ENCODE measurements at regions not wholly inside any gene's neighbourhood (a gene's known extent, or its start where the extent isn't known, plus 50 kb on each side); places are given as distances from the start of the nearest gene placed in this dataset.

DNA sequence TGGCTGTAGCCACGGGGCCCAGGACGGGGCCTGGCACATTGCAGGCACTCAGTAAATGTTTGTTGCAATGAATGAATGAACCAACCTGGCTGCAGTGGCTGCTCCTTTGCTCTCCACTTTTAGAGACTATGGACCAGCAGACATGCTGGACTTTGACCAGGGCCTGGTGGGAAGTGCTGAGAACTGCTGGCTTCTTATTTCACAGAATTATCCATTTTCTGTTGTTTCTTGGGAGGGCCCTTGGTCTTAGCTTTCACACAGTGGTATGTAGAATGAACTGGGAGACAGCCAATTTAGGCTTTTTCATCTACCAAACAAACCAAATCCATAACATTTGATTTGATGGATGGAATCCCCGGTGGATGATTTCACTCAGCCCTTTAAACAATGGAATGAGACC is 78.0 kb upstream of the LHFPL2 start:
- H3K36me3 ChIP-seq: no peaks in the 10 kb centered on the region
- TF ChIP-seq CTCF (IDR thresholded peaks at IDR 0.05): no peak

DNA sequence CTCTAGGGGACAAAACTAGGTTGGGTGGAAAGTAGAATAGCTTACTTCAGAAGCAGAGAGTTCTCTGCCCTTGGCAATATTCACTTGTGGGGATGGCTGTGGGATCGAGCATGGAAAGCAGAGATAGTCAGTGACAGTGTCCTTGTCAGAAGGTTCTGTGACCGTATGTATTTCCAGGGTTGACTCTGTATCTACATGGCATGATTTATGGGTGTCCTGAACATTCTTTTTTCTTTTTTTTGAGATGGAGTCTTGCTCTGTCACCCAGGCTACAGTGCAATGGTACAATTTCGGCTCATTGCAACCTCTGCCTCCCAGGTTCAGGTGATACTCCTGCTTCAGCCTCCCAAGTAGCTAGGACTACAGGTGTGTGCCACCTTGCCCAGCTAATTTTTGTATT is 77.4 kb upstream of the LHFPL2 start:
- H3K36me3 ChIP-seq: no peaks in the 10 kb centered on the region
- TF ChIP-seq CTCF (IDR thresholded peaks at IDR 0.05): no peak

More for the DNA sequence above, 78.0 kb upstream of the LHFPL2 start:
- no peak overlapping the region for H3K27ac ChIP-seq
- H3K9me3 ChIP-seq: no peaks in the 10 kb centered on the region
- no peak overlapping the region for H3K4me3 ChIP-seq
- no peaks in the 10 kb centered on the region for H3K4me1 ChIP-seq
- DNase-seq (ENCODE audit: low spot score): no peak
- no peaks in the 10 kb centered on the region for H3K27me3 ChIP-seq

DNA sequence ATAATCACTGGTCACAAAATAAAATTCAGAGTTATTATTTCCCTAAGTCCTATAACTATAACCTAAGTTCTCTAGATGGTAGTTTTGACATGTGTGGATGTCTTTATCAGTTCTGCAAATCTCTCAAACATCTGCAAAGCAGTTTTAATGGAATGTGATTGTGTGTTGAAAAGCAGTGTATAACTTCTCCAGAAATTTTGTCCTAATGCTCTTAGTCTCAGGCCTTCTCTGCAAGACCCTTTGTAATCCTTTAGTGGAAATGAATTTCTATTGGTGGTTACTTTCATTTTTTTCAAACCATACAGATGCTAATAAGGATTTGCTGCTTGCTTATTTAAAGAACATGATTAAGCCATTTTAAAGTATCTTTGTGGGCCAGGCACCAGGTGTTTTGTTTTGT is 75.5 kb upstream of the LHFPL2 start:
- Histone ChIP-seq H3K27ac (no peak overlapping the region), H3K4me3 (no peak overlapping the region), H3K27me3 (no peaks in the 10 kb centered on the region), H3K4me1 (peaks cover 0 to 7% of the 10 kb centered on the region in 2 donors), H3K9me3 (no peaks in the 10 kb centered on the region), H3K36me3 (no peaks in the 10 kb centered on the region)
- TF ChIP-seq CTCF (IDR thresholded peaks at IDR 0.05): no peak
- DNase-seq (ENCODE audit: low spot score): no peak

More for the DNA sequence above, 77.4 kb upstream of the LHFPL2 start:
- Histone ChIP-seq H3K27ac (no peak overlapping the region), H3K4me1 (peaks cover 0 to 3% of the 10 kb centered on the region in 2 donors), H3K27me3 (no peaks in the 10 kb centered on the region), H3K4me3 (no peak overlapping the region), H3K9me3 (no peaks in the 10 kb centered on the region)
- DNase-seq (ENCODE audit: low spot score): no peak

GRCh38 chr5:78720997-78721396 is 72.4 kb upstream of the LHFPL2 start:
- no peak for DNase-seq (ENCODE audit: low spot score)
- no peaks in the 10 kb centered on the region for H3K27me3 ChIP-seq
- no peak overlapping the region for H3K4me3 ChIP-seq
- no peaks in the 10 kb centered on the region for H3K9me3 ChIP-seq
- H3K36me3 ChIP-seq: no peaks in the 10 kb centered on the region
- H3K4me1 ChIP-seq: peaks cover 0 to 7% of the 10 kb centered on the region in 2 donors
- H3K27ac ChIP-seq: no peak overlapping the region
- no peak for TF ChIP-seq CTCF (IDR thresholded peaks at IDR 0.05)

GRCh38 chr5:78720227-78720985 is 71.8 kb upstream of the LHFPL2 start:
- Histone ChIP-seq H3K9me3 (no peaks in the 10 kb centered on the region), H3K36me3 (no peaks in the 10 kb centered on the region), H3K4me1 (peaks cover 0 to 7% of the 10 kb centered on the region in 2 donors), H3K27ac (no peak overlapping the region), H3K27me3 (no peaks in the 10 kb centered on the region), H3K4me3 (no peak overlapping the region)
- TF ChIP-seq CTCF (IDR thresholded peaks at IDR 0.05): no peak
- DNase-seq (ENCODE audit: low spot score): no peak

Data from right atrium auricular region (tissue), 2 donors.